ENCODE measurements at regions not wholly inside any gene's neighbourhood (a gene's known extent, or its start where the extent isn't known, plus 50 kb on each side); places are given as distances from the start of the nearest gene placed in this dataset.
A peak's percentile ranks its signal among the peaks of the same experiment; 100 is the strongest.
"Not testable (repeated sequence)": the region's sequence is repeated elsewhere in the genome, so short reads cannot be mapped to it uniquely, and the experiment has no call there.

DNA sequence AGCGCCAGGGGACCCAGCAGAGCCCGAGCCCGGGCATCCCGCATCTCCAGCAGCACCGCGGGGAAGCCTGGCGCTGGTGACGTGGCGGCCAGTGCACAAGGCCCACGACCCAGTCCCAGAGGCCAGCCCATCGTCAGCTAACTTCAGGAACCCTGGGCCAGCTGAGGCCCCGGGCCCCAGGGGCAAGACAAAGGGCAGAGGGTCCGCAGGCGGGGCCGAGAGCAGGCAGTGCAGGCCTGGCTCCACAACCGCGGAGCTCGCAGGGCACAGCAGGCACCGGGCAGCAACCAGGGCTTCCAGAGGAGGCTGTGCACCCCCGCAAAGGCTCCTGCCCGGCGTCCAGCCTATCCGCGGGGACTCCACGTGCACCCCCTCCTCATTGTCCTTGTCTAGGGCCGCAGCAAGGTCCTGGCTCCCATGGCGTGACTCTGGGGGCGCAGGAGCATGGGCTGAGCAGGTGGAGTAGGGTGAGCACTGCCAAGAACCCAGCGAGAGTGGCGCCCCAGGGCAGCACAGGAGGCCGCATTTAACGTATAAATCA, 352.5 kb downstream of the KCNJ18 start:
- intact Hi-C loops (cut with DNase I); H3K4me3 ChIP-seq; H3K9me3 ChIP-seq (replicated peaks in 1 of 3); DNase-seq; H3K4me1 ChIP-seq (replicated peaks in 1 of 2); H3K27ac ChIP-seq; H3K36me3 ChIP-seq (replicated peaks in 1 of 2); H3K27me3 ChIP-seq: not testable (repeated sequence)
- WGBS, 4 donors, result 63 to 85% (median 74%) methylated on average over 11 to 31 of the region's 32 CpGs

DNA sequence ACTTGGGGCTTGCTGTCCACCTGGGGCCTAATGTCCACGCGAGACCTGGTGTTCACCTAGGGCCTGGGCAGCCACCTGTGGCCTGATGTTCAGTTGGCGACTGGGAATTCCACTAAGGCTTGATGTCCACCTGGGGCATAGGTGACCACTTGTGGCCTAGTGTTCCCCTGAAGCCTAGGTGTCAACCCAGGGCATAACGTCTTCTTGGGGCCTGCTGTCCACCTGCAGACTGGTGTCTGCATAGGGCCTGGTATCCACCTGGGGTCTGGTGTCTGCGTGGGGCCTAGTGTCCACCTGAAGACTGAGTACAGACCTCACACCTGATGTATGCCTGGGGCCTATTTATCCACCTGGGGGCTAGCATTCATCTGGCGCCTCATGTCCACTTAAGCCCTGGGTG, 355.2 kb downstream of the KCNJ18 start:
- intact Hi-C loops (cut with DNase I); H3K27me3 ChIP-seq; H3K9me3 ChIP-seq (replicated peaks in 1 of 3); H3K36me3 ChIP-seq (replicated peaks in 1 of 2); H3K4me3 ChIP-seq; H3K4me1 ChIP-seq (replicated peaks in 1 of 2); DNase-seq; H3K27ac ChIP-seq: not testable (repeated sequence)
- 40 to 81% (median 78%) methylated on average over 1 to 6 of the region's 6 CpGs for WGBS, 4 donors

DNA sequence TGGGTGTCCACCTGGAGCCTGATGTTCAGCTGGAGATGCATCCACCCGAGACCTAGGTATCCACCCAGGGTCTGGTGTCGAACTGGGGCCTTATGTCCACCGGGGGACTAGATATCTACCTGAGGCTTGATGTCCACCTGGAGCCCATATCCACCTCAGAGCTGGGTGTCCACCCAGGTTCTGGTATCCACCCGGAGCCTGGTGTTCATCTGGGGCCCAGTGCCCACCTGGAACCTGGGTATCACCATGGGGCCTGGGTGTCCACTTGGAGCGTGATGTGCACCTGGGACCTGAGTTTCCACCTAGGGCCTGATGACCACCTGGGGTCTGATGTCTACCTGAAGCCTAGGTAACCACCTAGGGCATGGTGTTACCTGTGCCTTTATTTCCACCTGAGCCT, 355.9 kb downstream of the KCNJ18 start:
- intact Hi-C loops (cut with DNase I); H3K27me3 ChIP-seq; DNase-seq; H3K9me3 ChIP-seq (replicated peaks in 1 of 3); H3K27ac ChIP-seq; H3K4me3 ChIP-seq; H3K36me3 ChIP-seq (replicated peaks in 1 of 2); H3K4me1 ChIP-seq (replicated peaks in 1 of 2): not testable (repeated sequence)
- WGBS, 4 donors, result 58 to 83% (median 63%) methylated on average over 1 to 5 of the region's 5 CpGs; no CpG with 5 or more reads in 1 of the 4 donors

DNA sequence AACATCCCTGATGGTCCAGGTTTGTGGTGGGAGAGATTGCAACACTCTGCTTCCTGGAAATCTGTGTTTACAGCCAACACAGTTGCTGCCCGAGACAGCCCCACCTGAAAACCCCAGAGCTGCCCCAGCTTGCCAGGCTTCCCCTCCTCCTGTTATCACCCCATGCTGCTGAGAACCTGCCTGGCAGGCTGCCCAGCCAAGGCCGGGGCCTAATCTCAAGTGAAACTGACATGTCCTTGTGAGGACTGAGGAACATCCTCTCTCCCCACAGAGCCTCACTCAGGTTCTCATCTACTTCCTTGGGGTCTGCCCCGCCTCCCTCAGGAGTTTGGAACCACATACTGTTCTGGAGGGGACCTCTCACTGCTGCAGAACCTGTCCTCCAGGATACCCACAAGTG, 358.4 kb downstream of the KCNJ18 start:
- intact Hi-C loops (cut with DNase I); H3K4me1 ChIP-seq (replicated peaks in 1 of 2); H3K9me3 ChIP-seq (replicated peaks in 1 of 3); H3K4me3 ChIP-seq; H3K27me3 ChIP-seq; H3K36me3 ChIP-seq (replicated peaks in 1 of 2); H3K27ac ChIP-seq: not testable (repeated sequence)
- DNase-seq, result peak in 1 of 7 donors; percentile 5
- WGBS, 4 donors, result 18 to 58% (median 40%) methylated on average over 2 to 3 of the region's 3 CpGs

DNA sequence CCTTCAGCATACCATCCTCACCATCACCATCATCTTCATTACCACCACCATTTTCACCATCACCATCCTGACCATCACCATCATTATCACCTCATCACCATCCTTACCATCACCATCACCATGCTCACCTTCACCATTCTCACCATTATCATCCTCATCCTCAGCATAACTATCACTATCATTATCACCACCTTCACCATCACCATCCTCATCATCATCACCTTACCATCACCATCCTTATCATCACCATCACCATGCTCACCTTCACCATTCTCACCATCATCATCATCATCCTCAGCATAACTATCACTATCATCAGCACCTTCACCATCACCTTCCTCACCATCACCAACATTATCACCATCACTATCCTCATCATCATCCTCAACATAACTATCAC, 360.4 kb downstream of the KCNJ18 start:
- H3K4me1 ChIP-seq (replicated peaks in 1 of 2); H3K4me3 ChIP-seq; H3K36me3 ChIP-seq (replicated peaks in 1 of 2); H3K27ac ChIP-seq; H3K27me3 ChIP-seq; H3K9me3 ChIP-seq (replicated peaks in 1 of 3); intact Hi-C loops (cut with DNase I); DNase-seq: not testable (repeated sequence)

DNA sequence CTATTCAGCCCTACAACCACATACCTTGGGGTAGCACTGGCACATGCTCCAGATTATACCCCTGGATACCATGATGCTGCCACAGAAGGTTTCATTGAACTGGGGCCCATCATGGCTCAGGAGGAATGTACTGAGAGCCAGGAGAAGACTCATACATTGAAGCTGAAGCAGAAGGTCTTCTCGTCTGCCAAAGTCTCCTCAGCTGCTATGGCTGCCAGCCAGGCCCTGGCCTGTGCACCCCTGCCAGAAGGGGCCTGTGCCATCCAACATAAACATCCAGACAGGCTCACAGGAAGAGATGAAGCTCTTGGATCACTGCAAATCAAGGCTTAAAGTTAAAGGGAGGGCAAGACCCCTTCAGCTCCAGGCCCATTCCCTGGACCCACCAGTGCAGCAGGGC, 364.2 kb downstream of the KCNJ18 start:
- intact Hi-C loops (cut with DNase I); H3K27ac ChIP-seq; H3K27me3 ChIP-seq; H3K4me3 ChIP-seq; H3K4me1 ChIP-seq (replicated peaks in 1 of 2); H3K9me3 ChIP-seq (replicated peaks in 1 of 3); H3K36me3 ChIP-seq (replicated peaks in 1 of 2); DNase-seq: not testable (repeated sequence)
- 70 to 83% (median 73%) methylated on average over 1 of the region's 1 CpG; no CpG with 5 or more reads in 1 of the 4 donors for WGBS, 4 donors

DNA sequence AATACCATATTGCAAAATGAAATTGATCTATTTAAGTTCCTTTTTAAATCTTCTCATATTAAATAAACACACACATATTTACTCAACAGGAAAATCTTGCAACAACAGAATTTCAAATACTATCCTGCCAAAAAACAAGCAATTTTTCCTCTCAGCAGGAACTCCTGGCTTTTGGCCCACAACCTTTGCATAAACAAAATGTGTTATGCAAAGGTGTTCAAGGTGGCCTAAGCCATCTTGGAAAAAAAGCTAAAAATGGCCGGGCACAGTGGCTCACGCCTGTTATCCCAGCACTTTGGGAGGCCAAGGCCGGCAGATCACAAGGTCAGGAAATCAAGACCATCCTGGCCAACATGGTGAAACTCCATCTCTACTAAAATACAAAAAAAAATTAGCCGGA, 383.6 kb downstream of the KCNJ18 start:
- intact Hi-C loops (cut with DNase I); H3K4me1 ChIP-seq (replicated peaks in 1 of 2); H3K27me3 ChIP-seq; H3K9me3 ChIP-seq (replicated peaks in 1 of 3); H3K36me3 ChIP-seq (replicated peaks in 1 of 2); DNase-seq; H3K4me3 ChIP-seq; H3K27ac ChIP-seq: not testable (repeated sequence)
- 59 to 87% (median 74%) methylated on average over 3 to 4 of the region's 4 CpGs for WGBS, 4 donors

DNA sequence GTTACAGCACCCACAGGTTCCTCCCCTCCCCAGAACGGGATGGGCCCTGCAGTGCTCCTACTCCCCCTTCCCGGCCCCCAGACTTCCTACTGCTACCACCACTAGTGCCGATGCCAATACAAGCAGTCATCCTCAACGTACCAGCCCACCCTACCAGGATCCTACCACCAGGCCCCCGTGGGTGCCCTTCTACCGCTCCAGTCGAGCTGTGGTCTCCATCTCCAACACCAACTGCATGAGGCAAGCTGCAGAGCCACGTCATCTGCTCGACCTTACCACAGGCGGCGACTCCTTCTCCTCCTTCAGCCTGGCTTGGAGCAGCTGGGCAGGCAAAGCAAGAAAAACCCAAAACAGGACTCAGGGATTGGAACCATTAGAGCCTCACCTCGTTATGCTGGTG, 396.3 kb downstream of the KCNJ18 start:
- DNase-seq; intact Hi-C loops (cut with DNase I); H3K27me3 ChIP-seq; H3K4me1 ChIP-seq (replicated peaks in 1 of 2); H3K27ac ChIP-seq; H3K36me3 ChIP-seq (replicated peaks in 1 of 2); H3K9me3 ChIP-seq (replicated peaks in 1 of 3); H3K4me3 ChIP-seq: not testable (repeated sequence)
- WGBS, 4 donors, result 69 to 74% (median 72%) methylated on average over 5 to 12 of the region's 12 CpGs

Data from adrenal gland (tissue), 9 donors.